Omental fat pad (tissue), 3 donors: ENCODE measurements at regions not wholly inside any gene's neighbourhood (a gene's known extent, or its start where the extent isn't known, plus 50 kb on each side); places are given as distances from the start of the nearest gene placed in this dataset.
"Not testable (repeated sequence)": the region's sequence is repeated elsewhere in the genome, so short reads cannot be mapped to it uniquely, and the experiment has no call there.

Source experiments
- ATAC-seq: fragments of 150-250 bp; one replicate; pipeline ENCODE4 v1.9.1; 2016; ENCODE audit warnings: mild to moderate bottlenecking, moderate library complexity; ENCODE audit not compliant: low FRiP score
- DNase-seq: peaks from one replicate; pipeline ENCODE4 v3.0.0-alpha.2; 2019; ENCODE audit warnings: low spot score
- CTCF ChIP-seq, 3 donors: fragments of 450-650 bp; IDR thresholded peaks; one replicate each; pipeline ENCODE4 v1.5.1; 2016 to 2017; ENCODE audit warnings: antibody characterized with exemption in 3 of 3, mild to moderate bottlenecking in 3 of 3, moderate library complexity in 2 of 3

- ATAC-seq (no peak), DNase-seq (no peak)
- no peak for TF ChIP-seq CTCF (IDR thresholded peaks at IDR 0.05)
These were observed 1424.4 kb downstream of the CDH8 start for GRCh38 chr16:60611844-60612243.

DNA sequence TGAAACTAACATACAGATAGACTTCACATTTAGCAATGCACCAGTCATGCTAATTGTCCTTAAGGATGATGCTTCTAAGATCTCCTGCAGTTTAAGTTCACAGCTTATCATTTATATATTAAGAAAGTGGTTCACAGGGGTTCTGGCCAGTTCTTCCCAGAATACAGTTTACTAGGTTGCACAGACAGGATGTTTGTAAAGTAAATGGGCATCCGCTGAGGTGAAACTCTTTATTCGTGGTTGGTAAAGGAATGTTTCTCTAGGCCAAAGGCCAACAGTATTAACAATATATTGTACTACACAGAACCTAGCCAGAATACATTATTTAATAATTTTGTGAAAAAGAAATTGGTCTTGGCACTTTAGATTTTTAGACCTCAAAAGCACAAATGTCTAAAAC, 1427.3 kb downstream of the CDH8 start:
- no peak for TF ChIP-seq CTCF (IDR thresholded peaks at IDR 0.05)
- no peak for ATAC-seq
- DNase-seq: no peak

DNA sequence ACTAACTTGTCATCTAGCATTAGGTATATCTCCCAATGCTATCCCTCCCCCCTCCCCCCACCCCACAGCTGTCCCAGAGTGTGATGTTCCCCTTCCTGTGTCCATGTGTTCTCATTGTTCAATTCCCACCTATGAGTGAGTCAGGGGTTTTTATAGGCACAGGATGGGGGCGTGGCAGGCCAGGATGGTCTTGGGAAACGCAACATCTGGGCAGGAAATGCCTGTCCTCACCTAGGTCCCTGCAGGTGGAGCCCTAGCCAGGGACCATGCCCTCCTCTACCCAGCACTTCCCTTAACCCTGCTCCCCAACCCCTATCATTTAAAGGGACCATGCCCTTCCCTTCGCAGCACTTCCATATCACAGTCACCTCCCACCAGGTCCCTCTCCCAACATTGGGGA, 1430.6 kb downstream of the CDH8 start:
- not testable (repeated sequence) for DNase-seq, ATAC-seq

DNA sequence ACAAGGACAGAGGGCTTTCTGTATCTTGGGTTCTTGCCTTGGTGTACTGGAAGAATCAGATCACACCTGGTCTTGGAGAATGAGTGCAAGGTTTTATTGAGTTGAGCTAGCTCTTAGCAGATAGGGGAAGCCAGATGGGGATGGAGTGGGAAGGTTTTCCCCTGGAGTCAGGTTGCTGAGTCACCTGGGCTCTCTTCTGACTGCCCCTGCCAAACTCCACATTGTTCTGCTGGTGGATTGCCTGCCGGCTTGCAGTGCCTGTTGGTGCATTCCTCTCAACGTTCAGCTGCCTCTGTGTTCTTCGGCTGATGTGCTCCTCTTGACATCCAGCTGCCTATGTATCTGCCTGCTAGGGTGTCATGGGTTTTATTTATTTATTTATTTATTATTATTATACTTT, 1431.1 kb downstream of the CDH8 start:
- TF ChIP-seq CTCF (IDR thresholded peaks at IDR 0.05): no peak
- DNase-seq (no peak), ATAC-seq (no peak)

DNA sequence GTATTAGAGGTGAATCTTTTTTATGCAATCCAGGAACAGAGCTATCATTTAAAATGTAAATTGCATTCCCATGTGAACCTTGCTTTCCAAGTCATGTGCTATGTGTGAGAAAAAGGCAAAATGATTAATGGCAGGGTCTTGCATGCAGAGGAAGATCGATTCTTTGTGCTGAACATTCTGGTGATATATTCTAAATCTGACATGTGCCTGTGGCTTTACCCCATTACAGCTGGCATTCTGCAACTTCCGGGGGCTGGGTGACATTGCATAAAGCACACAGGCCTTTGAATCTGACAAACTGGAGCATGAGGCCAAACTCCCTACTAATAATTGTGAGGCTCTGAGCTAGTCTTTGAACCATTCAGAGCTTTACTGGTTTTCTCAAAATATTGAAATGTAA, 1449.7 kb downstream of the CDH8 start:
- no peak for ATAC-seq
- TF ChIP-seq CTCF (IDR thresholded peaks at IDR 0.05): no peak
- no peak for DNase-seq

GRCh38 chr16:60582528-60582927, 1453.7 kb downstream of the CDH8 start:
- TF ChIP-seq CTCF (IDR thresholded peaks at IDR 0.05): no peak
- no peak for ATAC-seq
- no peak for DNase-seq

DNA sequence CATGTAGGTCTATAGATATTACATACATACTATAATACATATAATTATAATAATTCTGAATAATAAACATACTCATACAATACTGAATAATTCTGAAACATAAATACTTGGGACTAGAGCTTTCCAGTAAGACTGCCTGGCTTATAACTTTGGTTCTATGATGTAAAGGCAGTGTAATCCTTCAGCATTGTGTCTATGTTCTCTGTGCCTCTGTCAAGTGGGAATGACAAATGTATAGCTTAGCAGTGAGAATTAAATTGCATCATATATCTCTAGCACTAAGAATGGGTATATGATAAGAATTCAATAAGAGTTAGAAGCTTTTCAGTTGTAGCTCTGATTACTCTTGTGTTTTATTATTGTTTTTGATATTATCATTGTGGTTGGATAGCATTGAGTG, 1469.3 kb downstream of the CDH8 start:
- no peak for TF ChIP-seq CTCF (IDR thresholded peaks at IDR 0.05)
- ATAC-seq: no peak
- no peak for DNase-seq

GRCh38 chr16:60564588-60564987, 1471.7 kb downstream of the CDH8 start:
- ATAC-seq (no peak), DNase-seq (no peak)
- TF ChIP-seq CTCF (IDR thresholded peaks at IDR 0.05): no peak
